RWPE1 (cell line): ENCODE measurements at regions not wholly inside any gene's neighbourhood (a gene's known extent, or its start where the extent isn't known, plus 50 kb on each side); places are given as distances from the start of the nearest gene placed in this dataset.
"Not testable (repeated sequence)": the region's sequence is repeated elsewhere in the genome, so short reads cannot be mapped to it uniquely, and the experiment has no call there.

Experiments
- CTCF ChIA-PET: fragments of 350-600 bp; sonication (Branson Sonifier 250); formaldehyde crosslinking; extraction: SDS; loops from one replicate; lab custom pipeline; 2021; lab: Yijun Ruan, JAX
- POLR2A ChIA-PET: fragments of 400-600 bp; formaldehyde crosslinking; extraction: SDS; loops from one replicate; lab custom pipeline; 2020; ENCODE audit warnings: antibody characterized with exemption; ENCODE audit not compliant: low non-redundant PET; lab: Yijun Ruan, JAX
- DNase-seq: peaks from one replicate; pipeline ENCODE4 v3.0.0; 2012; ENCODE audit warnings: low spot score
- H3K27ac ChIP-seq: fragments of 450-650 bp; 2 replicates; pipeline ENCODE4 v1.5.1; 2017
- TF ChIP-seq, protein P1 (sequence below): fragments of 450-650 bp; conservative IDR thresholded peaks from 2 replicates; pipeline ENCODE4 v1.5.1; 2017; ENCODE audit warnings: low read depth, mild to moderate bottlenecking

- DNase-seq = no peak
- CTCF ChIA-PET = no interaction called here
- POLR2A ChIA-PET = no interaction called here
- no peak overlapping the region for H3K27ac ChIP-seq
- TF ChIP-seq, protein P1, sequence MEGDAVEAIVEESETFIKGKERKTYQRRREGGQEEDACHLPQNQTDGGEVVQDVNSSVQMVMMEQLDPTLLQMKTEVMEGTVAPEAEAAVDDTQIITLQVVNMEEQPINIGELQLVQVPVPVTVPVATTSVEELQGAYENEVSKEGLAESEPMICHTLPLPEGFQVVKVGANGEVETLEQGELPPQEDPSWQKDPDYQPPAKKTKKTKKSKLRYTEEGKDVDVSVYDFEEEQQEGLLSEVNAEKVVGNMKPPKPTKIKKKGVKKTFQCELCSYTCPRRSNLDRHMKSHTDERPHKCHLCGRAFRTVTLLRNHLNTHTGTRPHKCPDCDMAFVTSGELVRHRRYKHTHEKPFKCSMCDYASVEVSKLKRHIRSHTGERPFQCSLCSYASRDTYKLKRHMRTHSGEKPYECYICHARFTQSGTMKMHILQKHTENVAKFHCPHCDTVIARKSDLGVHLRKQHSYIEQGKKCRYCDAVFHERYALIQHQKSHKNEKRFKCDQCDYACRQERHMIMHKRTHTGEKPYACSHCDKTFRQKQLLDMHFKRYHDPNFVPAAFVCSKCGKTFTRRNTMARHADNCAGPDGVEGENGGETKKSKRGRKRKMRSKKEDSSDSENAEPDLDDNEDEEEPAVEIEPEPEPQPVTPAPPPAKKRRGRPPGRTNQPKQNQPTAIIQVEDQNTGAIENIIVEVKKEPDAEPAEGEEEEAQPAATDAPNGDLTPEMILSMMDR = no peak
These were observed 624.3 kb upstream of the EPHA5 start for GRCh38 chr4:66294638-66295037.

DNA sequence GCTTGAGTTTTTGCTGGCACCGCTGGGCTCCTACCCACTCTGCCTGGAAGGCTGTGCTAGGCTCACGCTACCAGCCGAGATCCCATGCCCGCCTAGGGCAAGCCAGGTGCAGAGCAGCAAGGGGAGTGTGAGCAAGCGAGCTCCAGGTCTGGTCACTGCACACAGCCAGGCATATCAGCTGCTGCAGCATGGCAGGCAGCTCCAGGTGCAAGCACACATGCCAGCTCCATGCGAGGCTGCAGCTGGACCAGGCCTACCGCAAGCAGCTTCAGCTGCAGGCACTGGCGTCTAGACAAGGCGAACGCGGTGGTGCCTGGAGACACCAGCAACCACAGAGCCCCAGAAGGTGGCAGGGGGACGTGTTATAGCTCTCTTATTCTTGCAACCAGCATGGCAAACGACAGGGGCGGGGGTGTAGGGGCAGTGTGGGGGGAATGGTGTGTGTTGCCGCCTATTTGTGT, 614.7 kb upstream of the EPHA5 start:
- ChIA-PET CTCF (interaction anchor here (0.6 kb wide), 1 partner anchor 585 kb away, joined by 10 read pairs; no protein-coding TSS in a partner anchor), POLR2A (no interaction called here)
- no peak for DNase-seq
- H3K27ac ChIP-seq = no peak overlapping the region
- TF ChIP-seq, protein P1 = no peak

- DNase-seq = no peak
- TF ChIP-seq, protein P1 = no peak
- ChIA-PET CTCF (no interaction called here), POLR2A (no interaction called here)
- no peak overlapping the region for H3K27ac ChIP-seq
These were observed 608.8 kb upstream of the EPHA5 start for GRCh38 chr4:66279084-66279483.

- ChIA-PET CTCF (no interaction called here), POLR2A (no interaction called here)
- H3K27ac ChIP-seq = no peak overlapping the region
- TF ChIP-seq, protein P1 = no peak
- DNase-seq = no peak
These were observed 605.2 kb upstream of the EPHA5 start for GRCh38 chr4:66275411-66276038.

DNA sequence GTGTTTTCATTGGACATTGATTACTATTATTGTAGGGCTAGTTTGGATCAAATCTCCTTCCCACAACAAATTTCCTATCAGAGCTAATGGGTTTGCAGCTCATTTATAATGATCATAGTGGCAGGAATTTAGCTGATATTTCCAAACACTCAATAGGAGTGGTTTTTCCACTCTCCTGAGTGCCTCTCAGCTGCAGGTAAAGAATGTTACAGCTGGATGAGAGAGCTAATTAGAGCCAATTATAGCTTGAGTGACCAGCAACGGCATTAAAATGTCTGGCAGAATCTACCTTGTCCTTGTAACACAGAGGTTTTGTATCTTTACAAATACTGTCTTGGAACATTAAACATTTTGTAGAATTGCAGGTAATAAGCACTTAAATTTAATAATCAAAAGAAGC, 602.8 kb upstream of the EPHA5 start:
- DNase-seq = no peak
- no peak overlapping the region for H3K27ac ChIP-seq
- CTCF ChIA-PET = interaction anchor here (1.1 kb wide), 1 partner anchor 10 kb away, joined by 3 read pairs; no protein-coding TSS in a partner anchor
- POLR2A ChIA-PET = no interaction called here
- TF ChIP-seq, protein P1 = no peak

- POLR2A ChIA-PET, CTCF ChIA-PET, DNase-seq, H3K27ac ChIP-seq: not testable (repeated sequence)
These were observed 600.1 kb upstream of the EPHA5 start for GRCh38 chr4:66270356-66270755.

- POLR2A ChIA-PET, CTCF ChIA-PET, H3K27ac ChIP-seq, DNase-seq: not testable (repeated sequence)
These were observed 596.3 kb upstream of the EPHA5 start for GRCh38 chr4:66266554-66266953.
